OCI-LY1 (cell line): ENCODE measurements at regions not wholly inside any gene's neighbourhood (a gene's known extent, or its start where the extent isn't known, plus 50 kb on each side); places are given as distances from the start of the nearest gene placed in this dataset.

Experiments
- CTCF ChIP-seq: fragments of 200-600 bp; sonication (generic), shearing (Covaris generic); IDR thresholded peaks from 2 replicates; pipeline ENCODE4 v1.5.1; 2017; ENCODE audit warnings: mild to moderate bottlenecking, antibody characterized with exemption, low read length, moderate library complexity, mixed read lengths
- EZH2 ChIP-seq: fragments of 200-600 bp; sonication (generic), shearing (Covaris generic); IDR thresholded peaks from 2 replicates; pipeline ENCODE4 v1.8.0; 2017; ENCODE audit warnings: borderline replicate concordance, mixed run types, mild to moderate bottlenecking, antibody characterized with exemption, low read length, moderate library complexity, mixed read lengths

DNA sequence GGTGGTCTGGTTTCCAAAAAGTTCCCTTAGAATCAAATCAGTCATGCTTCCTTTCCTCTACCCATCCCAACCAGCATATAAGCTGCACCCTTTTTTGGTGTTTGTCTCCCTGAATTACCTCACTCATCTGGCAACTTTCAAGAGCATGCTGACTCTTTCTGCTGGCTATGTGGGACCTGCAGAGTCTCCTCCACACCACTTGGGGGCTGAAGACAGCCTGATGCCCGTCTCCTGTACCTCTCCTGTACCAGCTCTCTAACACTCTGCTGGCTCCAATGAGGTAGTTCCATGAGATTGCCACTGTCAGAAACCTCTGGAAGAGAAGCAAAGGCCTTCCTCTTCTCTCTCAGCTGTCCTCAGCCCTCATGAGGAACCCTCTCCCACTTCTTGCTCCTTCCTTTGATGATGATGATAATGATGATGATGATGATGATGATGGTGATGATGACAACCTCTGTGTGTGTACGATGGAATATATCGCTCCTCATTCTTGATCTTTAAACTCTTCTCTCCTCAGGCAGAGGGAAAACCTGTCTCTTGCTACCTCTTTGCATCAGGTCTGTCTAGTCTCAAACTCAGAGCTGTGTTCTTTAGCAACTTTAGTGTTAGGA, 257.5 kb downstream of the ZNF621 start:
- TF ChIP-seq CTCF, result peak; percentile 42; the same call in 1 of the 2 replicates
- no peak for TF ChIP-seq EZH2
